ENCODE measurements at regions not wholly inside any gene's neighbourhood (a gene's known extent, or its start where the extent isn't known, plus 50 kb on each side); places are given as distances from the start of the nearest gene placed in this dataset.

- H2AFZ ChIP-seq: no peak overlapping the region
- DNase-seq (ENCODE audit: low spot score): no peak
- no peaks in the 10 kb centered on the region for H4K20me1 ChIP-seq (ENCODE audit: insufficient read depth, poor library complexity, severe bottlenecking)
- WGBS (ENCODE audit: low lambda C conversion rate, missing lambda C conversion rate): 83% methylated on average over 16 of the region's 16 CpGs
- no peak for TF ChIP-seq EZH2 (IDR thresholded peaks at IDR 0.05; ENCODE audit: borderline replicate concordance)
- no peak for TF ChIP-seq CTCF (IDR thresholded peaks at IDR 0.05; ENCODE audit: poor library complexity)
- no peak for TF ChIP-seq EZH2phosphoT487 (IDR thresholded peaks at IDR 0.05; ENCODE audit: low read depth, severe bottlenecking, unreplicated experiment)
- no peaks in the 10 kb centered on the region for H3K9me2 ChIP-seq (replicated peaks; ENCODE audit: insufficient read depth)
- no peak overlapping the region for H3K4me3 ChIP-seq
- no peaks in the 10 kb centered on the region for H3K79me2 ChIP-seq
- no peak overlapping the region for H3K4me2 ChIP-seq
- H3K36me3 ChIP-seq (replicated peaks; ENCODE audit: insufficient read depth, low read depth): no peaks in the 10 kb centered on the region
- no peaks in the 10 kb centered on the region for H3K9me3 ChIP-seq (ENCODE audit: low read depth)
- H3K27me3 ChIP-seq: peaks cover 40% of the 10 kb centered on the region
- H3K27ac ChIP-seq: no peak overlapping the region
- H3K4me1 ChIP-seq (ENCODE audit: insufficient read depth): peaks cover 5% of the 10 kb centered on the region
Measured at GRCh38 chr14:97036086-97036852, 239.1 kb downstream of the VRK1 start.

- WGBS (ENCODE audit: low lambda C conversion rate, missing lambda C conversion rate): 100% methylated on average over 1 of the region's 1 CpG
- no peak for DNase-seq (ENCODE audit: low spot score)
Measured at GRCh38 chr14:97039717-97040363, 242.7 kb downstream of the VRK1 start.

DNA sequence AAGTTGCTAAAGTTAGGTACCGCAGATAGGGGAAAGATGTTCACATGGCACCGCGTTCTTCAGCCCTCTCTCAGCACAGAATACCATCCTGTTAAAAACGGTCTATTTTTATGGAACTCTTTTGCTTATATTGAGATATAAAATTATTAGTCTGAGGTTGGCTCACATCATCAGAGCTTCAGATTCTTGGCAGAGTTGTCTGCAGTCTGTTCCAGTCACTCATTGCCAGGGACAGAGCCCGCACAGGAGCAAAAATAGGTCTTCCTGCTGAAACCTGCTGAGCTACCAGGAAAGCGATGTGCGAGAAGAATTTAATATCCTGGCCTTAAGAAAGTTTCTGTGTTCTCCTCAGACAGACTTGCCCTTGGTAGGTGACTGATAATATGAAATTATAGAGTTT, 249.8 kb downstream of the VRK1 start:
- Histone ChIP-seq H3K9me2 (replicated peaks; ENCODE audit: insufficient read depth) (no peaks in the 10 kb centered on the region), H3K4me3 (no peak overlapping the region), H3K79me2 (no peaks in the 10 kb centered on the region), H3K27me3 (no peaks in the 10 kb centered on the region), H3K9me3 (ENCODE audit: low read depth) (no peaks in the 10 kb centered on the region), H3K4me1 (ENCODE audit: insufficient read depth) (no peaks in the 10 kb centered on the region), H4K20me1 (ENCODE audit: insufficient read depth, poor library complexity, severe bottlenecking) (no peaks in the 10 kb centered on the region), H2AFZ (no peak overlapping the region), H3K36me3 (replicated peaks; ENCODE audit: insufficient read depth, low read depth) (no peaks in the 10 kb centered on the region), H3K4me2 (no peak overlapping the region), H3K27ac (no peak overlapping the region)
- no peak for DNase-seq (ENCODE audit: low spot score)
- TF ChIP-seq EZH2phosphoT487 (IDR thresholded peaks at IDR 0.05; ENCODE audit: low read depth, severe bottlenecking, unreplicated experiment) (no peak), EZH2 (IDR thresholded peaks at IDR 0.05; ENCODE audit: borderline replicate concordance) (no peak), CTCF (IDR thresholded peaks at IDR 0.05; ENCODE audit: poor library complexity) (no peak)
- 89% methylated on average over 7 of the region's 7 CpGs for WGBS (ENCODE audit: low lambda C conversion rate, missing lambda C conversion rate)

More at GRCh38 chr14:97039717-97040363, 242.7 kb downstream of the VRK1 start:
- no peaks in the 10 kb centered on the region for H3K4me1 ChIP-seq (ENCODE audit: insufficient read depth)
- no peak overlapping the region for H3K4me3 ChIP-seq
- no peaks in the 10 kb centered on the region for H3K36me3 ChIP-seq (replicated peaks; ENCODE audit: insufficient read depth, low read depth)
- no peaks in the 10 kb centered on the region for H3K79me2 ChIP-seq
- no peak overlapping the region for H2AFZ ChIP-seq
- no peak overlapping the region for H3K4me2 ChIP-seq
- no peaks in the 10 kb centered on the region for H3K9me2 ChIP-seq (replicated peaks; ENCODE audit: insufficient read depth)
- no peak overlapping the region for H3K27ac ChIP-seq
- no peaks in the 10 kb centered on the region for H3K9me3 ChIP-seq (ENCODE audit: low read depth)
- no peak for TF ChIP-seq EZH2phosphoT487 (IDR thresholded peaks at IDR 0.05; ENCODE audit: low read depth, severe bottlenecking, unreplicated experiment)
- H4K20me1 ChIP-seq (ENCODE audit: insufficient read depth, poor library complexity, severe bottlenecking): no peaks in the 10 kb centered on the region
- H3K27me3 ChIP-seq: peaks cover 7% of the 10 kb centered on the region

DNA sequence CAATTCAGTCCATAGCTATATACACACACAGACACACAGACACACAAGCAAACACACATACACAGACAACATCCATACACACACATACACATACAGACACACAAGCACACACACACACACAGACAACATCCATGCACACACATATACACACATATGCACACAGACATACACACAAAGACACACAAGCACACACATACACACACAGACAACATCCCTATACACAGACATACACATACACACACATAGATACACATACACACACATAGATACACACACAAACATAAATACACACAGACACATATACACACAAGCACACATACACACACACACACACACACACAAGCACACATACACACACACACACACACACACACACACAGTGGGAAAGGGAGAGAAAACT, 254.8 kb downstream of the VRK1 start:
- Histone ChIP-seq H3K4me2 (no peak overlapping the region), H3K27ac (no peak overlapping the region), H3K9me2 (replicated peaks; ENCODE audit: insufficient read depth) (no peaks in the 10 kb centered on the region), H3K79me2 (no peaks in the 10 kb centered on the region), H4K20me1 (ENCODE audit: insufficient read depth, poor library complexity, severe bottlenecking) (no peaks in the 10 kb centered on the region), H3K36me3 (replicated peaks; ENCODE audit: insufficient read depth, low read depth) (no peaks in the 10 kb centered on the region), H3K4me1 (ENCODE audit: insufficient read depth) (no peaks in the 10 kb centered on the region), H2AFZ (no peak overlapping the region), H3K27me3 (no peaks in the 10 kb centered on the region), H3K4me3 (no peak overlapping the region), H3K9me3 (ENCODE audit: low read depth) (no peaks in the 10 kb centered on the region)
- TF ChIP-seq CTCF (IDR thresholded peaks at IDR 0.05; ENCODE audit: poor library complexity): no peak
- DNase-seq (ENCODE audit: low spot score): no peak
